Activated CD4-positive, alpha-beta T cell treated with anti-CD3 and anti-CD28 coated beads for 36 hours (primary cell): ENCODE measurements at regions not wholly inside any gene's neighbourhood (a gene's known extent, or its start where the extent isn't known, plus 50 kb on each side); places are given as distances from the start of the nearest gene placed in this dataset.

Experiments used
- ATAC-seq: fragments of 200-7000 bp; cut with Tn5 transposase; one replicate; pipeline ENCODE4 v1.10.0; 2021; ENCODE audit warnings: mild to moderate bottlenecking, moderate library complexity
- CTCF ChIA-PET: fragments of 350-600 bp; sonication (Branson Sonifier 250); formaldehyde crosslinking; loops from one replicate; lab custom pipeline; 2021; ENCODE audit warnings: antibody characterized with exemption; lab: Charles Lee
- POLR2A ChIA-PET: fragments of 350-600 bp; sonication (Branson Sonifier 250); formaldehyde crosslinking; loops from one replicate; lab custom pipeline; 2021; ENCODE audit warnings: antibody characterized with exemption, inconsistent platforms; lab: Charles Lee
- DNase-seq: peaks from one replicate; pipeline ENCODE4 v3.0.0-alpha.2; 2020
- H3K27ac Mint-ChIP-seq: one replicate; pipeline ENCODE4 v1.8.0; 2021; ENCODE audit warnings: mixed read lengths
- H3K27me3 Mint-ChIP-seq: one replicate; pipeline ENCODE4 v1.8.0; 2021; ENCODE audit warnings: mixed read lengths
- H3K36me3 Mint-ChIP-seq: one replicate; pipeline ENCODE4 v1.8.0; 2021; ENCODE audit warnings: low read depth, mixed read lengths
- H3K4me1 Mint-ChIP-seq: one replicate; pipeline ENCODE4 v1.8.0; 2021; ENCODE audit warnings: mixed read lengths
- H3K4me3 Mint-ChIP-seq: one replicate; pipeline ENCODE4 v1.8.0; 2021; ENCODE audit warnings: mild to moderate bottlenecking, moderate library complexity, mixed read lengths
- H3K9me3 Mint-ChIP-seq: one replicate; pipeline ENCODE4 v1.8.0; 2021; ENCODE audit warnings: low read depth, mixed read lengths
- intact Hi-C, 2 experiments: fragments of 100-400 bp; cut with DNase I in 1 of 2; cut with micrococcal nuclease in 1 of 2; formaldehyde crosslinking; loops; one replicate each; pipeline versions ENCODE4 v1.14.2 to v1.15.1; 2022 to 2024; cut with DNase I, micrococcal nuclease

GRCh38 chr2:207216457-207216856 is 50.7 kb upstream of the KLF7 start:
- CTCF ChIA-PET = no interaction called here
- intact Hi-C loops = no loop called here
- Mint-ChIP-seq H3K4me1 (peaks cover 9% of the 10 kb centered on the region), H3K4me3 (no peak overlapping the region), H3K36me3 (no peaks in the 10 kb centered on the region), H3K9me3 (no peaks in the 10 kb centered on the region), H3K27ac (no peak overlapping the region), H3K27me3 (peaks cover 6% of the 10 kb centered on the region)
- DNase-seq = no peak
- no peak for ATAC-seq
- POLR2A ChIA-PET = no interaction called here

DNA sequence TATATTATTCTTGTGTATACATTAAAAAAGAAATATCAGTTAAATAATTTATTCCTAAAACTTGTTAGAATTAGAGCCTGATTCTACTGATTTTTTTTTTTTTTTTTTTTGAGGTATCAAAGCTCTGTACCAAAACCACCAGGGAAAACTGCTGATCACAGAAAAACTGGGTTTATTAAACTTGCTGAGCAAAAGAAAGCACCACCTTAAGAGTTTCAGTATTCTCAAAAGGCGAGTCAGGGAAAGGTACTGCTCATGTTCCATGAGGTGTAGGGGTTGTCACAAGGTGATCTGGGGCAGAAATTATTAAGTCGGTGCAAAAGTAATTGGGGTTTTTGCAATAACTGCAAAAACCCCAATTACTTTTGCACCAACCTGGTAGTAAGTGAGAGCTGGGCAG is 51.7 kb upstream of the KLF7 start:
- POLR2A ChIA-PET = no interaction called here
- intact Hi-C loops = no loop called here
- ATAC-seq (no peak), DNase-seq (no peak)
- Mint-ChIP-seq H3K36me3 (no peaks in the 10 kb centered on the region), H3K9me3 (no peaks in the 10 kb centered on the region), H3K4me3 (no peak overlapping the region), H3K27ac (no peak overlapping the region), H3K4me1 (peaks cover 18% of the 10 kb centered on the region), H3K27me3 (peaks cover 7% of the 10 kb centered on the region)
- CTCF ChIA-PET = interaction anchor here (0.5 kb wide), 1 partner anchor 16 kb away, joined by 3 read pairs; no protein-coding TSS in a partner anchor

DNA sequence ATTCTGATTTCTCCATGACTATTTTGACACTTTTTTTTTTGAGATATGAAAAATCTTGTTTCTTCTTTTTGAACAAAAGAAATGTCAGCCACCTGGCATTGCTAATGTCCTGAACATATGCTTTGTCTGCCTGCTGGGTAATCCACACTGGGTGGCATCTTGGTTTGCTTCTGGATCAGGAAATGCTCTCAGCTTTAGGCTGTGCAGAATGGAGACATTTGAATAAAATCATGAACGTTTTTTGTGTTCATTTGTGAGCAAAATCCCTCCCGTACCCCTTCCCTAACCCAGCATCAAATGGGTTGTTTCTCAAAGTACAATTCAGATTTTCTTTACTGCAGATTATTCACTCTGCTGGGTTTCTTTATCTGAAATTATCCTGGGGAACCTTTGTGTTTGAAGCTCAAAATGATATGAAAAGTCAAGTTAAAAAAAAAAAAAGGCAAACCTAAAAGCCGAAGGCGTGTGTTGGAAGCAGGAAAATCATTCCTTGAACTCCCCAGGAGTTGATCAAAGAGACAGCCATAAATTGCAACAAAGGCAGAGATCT is 53.4 kb upstream of the KLF7 start:
- H3K27ac Mint-ChIP-seq = no peak overlapping the region
- peaks cover 7% of the 10 kb centered on the region for H3K27me3 Mint-ChIP-seq
- no peaks in the 10 kb centered on the region for H3K9me3 Mint-ChIP-seq
- intact Hi-C loops = no loop called here
- ATAC-seq (no peak), DNase-seq (no peak)
- POLR2A ChIA-PET = no interaction called here
- CTCF ChIA-PET = no interaction called here
- H3K36me3 Mint-ChIP-seq = no peaks in the 10 kb centered on the region
- no peak overlapping the region for H3K4me3 Mint-ChIP-seq
- peaks cover 32% of the 10 kb centered on the region for H3K4me1 Mint-ChIP-seq

- intact Hi-C loops = no loop called here
- no peak for ATAC-seq
- CTCF ChIA-PET = interaction anchor here (1.3 to 1.4 kb wide), 2 partner anchors 9 to 28 kb away, joined by 3 to 4 read pairs; no protein-coding TSS in a partner anchor
Observed at GRCh38 chr2:207219676-207220501, 54.1 kb upstream of the KLF7 start.

DNA sequence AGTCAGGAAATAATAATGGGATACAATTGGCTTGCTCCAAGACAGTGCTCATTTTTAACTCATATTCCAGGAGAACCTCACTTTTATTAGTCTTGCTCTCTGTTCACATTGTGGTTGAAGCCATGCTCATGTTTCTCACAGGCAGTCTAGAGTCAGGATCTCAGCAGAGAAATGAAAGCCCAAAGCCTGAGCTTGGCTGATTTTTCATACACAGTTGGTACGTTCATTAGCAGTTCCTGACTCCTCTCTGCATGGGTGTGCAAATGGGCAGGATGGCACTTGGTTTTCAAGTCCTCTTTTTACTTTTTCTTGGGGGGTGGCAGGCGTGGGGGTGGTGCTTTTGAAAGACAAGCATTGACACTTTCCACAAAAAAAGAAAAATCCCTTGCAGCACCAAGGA is 56.0 kb upstream of the KLF7 start:
- H3K4me3 Mint-ChIP-seq = no peak overlapping the region
- H3K4me1 Mint-ChIP-seq = peaks cover 53% of the 10 kb centered on the region
- no peaks in the 10 kb centered on the region for H3K9me3 Mint-ChIP-seq
- ChIA-PET CTCF (interaction anchor here (1.1 to 1.3 kb wide), 2 partner anchors 10 to 16 kb away, joined by 3 to 4 read pairs; no protein-coding TSS in a partner anchor), POLR2A (interaction anchor here (0.6 to 0.7 kb wide), 4 partner anchors 15 to 517 kb away, joined by 3 to 6 read pairs (median 4); no protein-coding TSS in a partner anchor)
- intact Hi-C loops = no loop called here
- ATAC-seq = no peak
- no peak for DNase-seq
- H3K36me3 Mint-ChIP-seq = no peaks in the 10 kb centered on the region
- H3K27ac Mint-ChIP-seq = no peak overlapping the region
- H3K27me3 Mint-ChIP-seq = peaks cover 7% of the 10 kb centered on the region

More at GRCh38 chr2:207219676-207220501, 54.1 kb upstream of the KLF7 start:
- Mint-ChIP-seq H3K36me3 (no peaks in the 10 kb centered on the region), H3K9me3 (no peaks in the 10 kb centered on the region), H3K27me3 (peaks cover 7% of the 10 kb centered on the region), H3K4me3 (no peak overlapping the region), H3K4me1 (peaks cover 35% of the 10 kb centered on the region), H3K27ac (no peak overlapping the region)
- POLR2A ChIA-PET = no interaction called here
- no peak for DNase-seq

DNA sequence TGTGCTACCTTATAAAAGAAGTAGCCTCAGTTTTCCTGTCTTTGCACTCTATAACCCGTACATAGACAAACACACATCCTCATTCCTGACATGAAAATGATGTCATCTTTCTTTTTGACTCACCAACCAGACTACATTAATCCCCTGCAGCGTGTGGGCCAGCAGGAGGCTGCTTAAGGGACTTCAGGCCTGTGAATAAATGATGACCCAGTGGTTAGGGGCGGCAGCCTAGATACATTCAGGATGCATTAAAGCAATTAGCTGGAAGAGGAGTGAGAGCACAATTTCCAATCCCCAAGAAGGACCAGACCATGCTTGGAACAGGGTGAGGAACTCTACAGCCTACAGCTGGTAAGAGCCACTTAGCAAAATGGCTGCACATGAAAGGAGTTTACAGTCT is 57.3 kb upstream of the KLF7 start:
- Mint-ChIP-seq H3K36me3 (no peaks in the 10 kb centered on the region), H3K4me1 (peaks cover 56% of the 10 kb centered on the region), H3K27me3 (peaks cover 7% of the 10 kb centered on the region), H3K9me3 (no peaks in the 10 kb centered on the region), H3K4me3 (no peak overlapping the region), H3K27ac (peak overlapping the region; percentile 65)
- DNase-seq = peak; percentile 58
- intact Hi-C loops = no loop called here
- ChIA-PET CTCF (interaction anchor here (0.5 to 1.3 kb wide), 4 partner anchors 12 to 201 kb away, joined by 3 to 5 read pairs (median 4); no protein-coding TSS in a partner anchor), POLR2A (interaction anchor here (0.6 kb wide), 1 partner anchor 66 kb away, joined by 8 read pairs; no protein-coding TSS in a partner anchor)
- peak; percentile 69 for ATAC-seq

- Mint-ChIP-seq H3K4me3 (peak overlapping the region; percentile 13), H3K4me1 (peaks cover 56% of the 10 kb centered on the region), H3K27me3 (peaks cover 7% of the 10 kb centered on the region), H3K36me3 (no peaks in the 10 kb centered on the region), H3K9me3 (no peaks in the 10 kb centered on the region), H3K27ac (peak overlapping the region; percentile 98)
- ATAC-seq (no peak), DNase-seq (no peak)
- POLR2A ChIA-PET = interaction anchor here (0.6 to 1.6 kb wide), 6 partner anchors 17 to 107 kb away, joined by 3 to 4 read pairs (median 3); partner anchors contain the start of gene KLF7
- intact Hi-C loops = loop anchor here (2.0 kb wide), 7 partner anchors 14 to 106 kb away; no protein-coding TSS in a partner anchor
- CTCF ChIA-PET = interaction anchor here (0.6 to 1.0 kb wide), 3 partner anchors 21 to 29 kb away, joined by 3 read pairs; no protein-coding TSS in a partner anchor
Observed at GRCh38 chr2:207224381-207224780, 58.6 kb upstream of the KLF7 start.

GRCh38 chr2:207224791-207225482 is 59.2 kb upstream of the KLF7 start:
- Mint-ChIP-seq H3K4me3 (peak overlapping the region; percentile 19), H3K36me3 (no peaks in the 10 kb centered on the region), H3K4me1 (peaks cover 54% of the 10 kb centered on the region), H3K9me3 (no peaks in the 10 kb centered on the region), H3K27ac (peak overlapping the region; percentile 98), H3K27me3 (peaks cover 5% of the 10 kb centered on the region)
- intact Hi-C loops = loop anchor here (2.0 to 5.0 kb wide), 10 partner anchors 14 to 247 kb away; no protein-coding TSS in a partner anchor
- CTCF ChIA-PET = interaction anchor here (0.6 to 1.0 kb wide), 4 partner anchors 22 to 106 kb away, joined by 3 read pairs; no protein-coding TSS in a partner anchor
- ATAC-seq = peak; percentile 75
- POLR2A ChIA-PET = interaction anchor here (0.6 to 1.6 kb wide), 6 partner anchors 16 to 106 kb away, joined by 3 to 4 read pairs (median 3); partner anchors contain the start of gene KLF7
- DNase-seq = peak; percentile 82

- intact Hi-C loops = loop anchor here (2.0 to 5.0 kb wide), 10 partner anchors 13 to 247 kb away; no protein-coding TSS in a partner anchor
- Mint-ChIP-seq H3K9me3 (no peaks in the 10 kb centered on the region), H3K36me3 (no peaks in the 10 kb centered on the region), H3K4me3 (no peak overlapping the region), H3K27me3 (peaks cover 4% of the 10 kb centered on the region), H3K27ac (no peak overlapping the region), H3K4me1 (peaks cover 61% of the 10 kb centered on the region)
- ChIA-PET CTCF (interaction anchor here (0.8 to 1.4 kb wide), 3 partner anchors 9 to 105 kb away, joined by 3 to 5 read pairs (median 4); no protein-coding TSS in a partner anchor), POLR2A (interaction anchor here (1.6 kb wide), 1 partner anchor 105 kb away, joined by 3 read pairs; no protein-coding TSS in a partner anchor)
- ATAC-seq (no peak), DNase-seq (no peak)
Observed at GRCh38 chr2:207225773-207226172, 60.0 kb upstream of the KLF7 start.

GRCh38 chr2:207226243-207226642 is 60.5 kb upstream of the KLF7 start:
- Mint-ChIP-seq H3K4me1 (peaks cover 66% of the 10 kb centered on the region), H3K27me3 (peaks cover 4% of the 10 kb centered on the region), H3K36me3 (no peaks in the 10 kb centered on the region), H3K27ac (peak overlapping the region; percentile 26), H3K9me3 (no peaks in the 10 kb centered on the region), H3K4me3 (no peak overlapping the region)
- intact Hi-C loops = loop anchor here in 1 of 2 experiments (5.0 kb wide), 3 partner anchors 61 to 246 kb away; no protein-coding TSS in a partner anchor
- no peak for ATAC-seq
- ChIA-PET CTCF (interaction anchor here (1.0 to 1.4 kb wide), 3 partner anchors 8 to 52 kb away, joined by 4 to 5 read pairs (median 4); no protein-coding TSS in a partner anchor), POLR2A (interaction anchor here (0.9 to 1.6 kb wide), 2 partner anchors 15 to 105 kb away, joined by 3 to 5 read pairs; no protein-coding TSS in a partner anchor)
- DNase-seq = no peak
